Smooth muscle cell (in vitro differentiated cells): ENCODE measurements at regions not wholly inside any gene's neighbourhood (a gene's known extent, or its start where the extent isn't known, plus 50 kb on each side); places are given as distances from the start of the nearest gene placed in this dataset.
A peak's percentile ranks its signal among the peaks of the same experiment; 100 is the strongest.

Source experiments
- DNase-seq: peaks from one replicate; lab custom pipeline; 2025; ENCODE audit not compliant: unreplicated experiment; lab: John Stamatoyannopoulos, UW
- H2AFZ ChIP-seq: fragments of 200-600 bp; sonication (generic); 2 replicates; pipeline ENCODE4 v1.6.0; 2016; ENCODE audit warnings: antibody characterized with exemption, low read depth, mild to moderate bottlenecking
- H3F3A ChIP-seq: fragments of 200-600 bp; sonication (generic); 2 replicates; pipeline ENCODE4 v1.6.0; 2017; ENCODE audit warnings: antibody characterized with exemption, low read depth
- H3K27ac ChIP-seq: fragments of 200-600 bp; sonication (generic); 2 replicates; pipeline ENCODE4 v1.5.1; 2016; ENCODE audit warnings: low read depth, mild to moderate bottlenecking
- H3K27me3 ChIP-seq: fragments of 200-600 bp; sonication (generic); 2 replicates; pipeline ENCODE4 v1.6.1; 2016; ENCODE audit warnings: low read depth, mild to moderate bottlenecking
- H3K36me3 ChIP-seq: fragments of 200-600 bp; sonication (generic); 2 replicates; pipeline ENCODE4 v1.5.1; 2016; ENCODE audit warnings: low read depth
- H3K4me1 ChIP-seq: fragments of 200-600 bp; sonication (generic); 2 replicates; pipeline ENCODE4 v1.5.1; 2016; ENCODE audit warnings: low read depth
- H3K4me2 ChIP-seq: fragments of 200-600 bp; sonication (generic); 2 replicates; pipeline ENCODE4 v1.6.0; 2016; ENCODE audit warnings: mild to moderate bottlenecking
- H3K4me3 ChIP-seq: fragments of 200-600 bp; sonication (generic); 2 replicates; pipeline ENCODE4 v1.5.1; 2016; ENCODE audit warnings: mild to moderate bottlenecking
- H3K79me2 ChIP-seq: fragments of 200-600 bp; sonication (generic); 2 replicates; pipeline ENCODE4 v1.6.0; 2016; ENCODE audit warnings: low read depth, mild to moderate bottlenecking
- H3K9ac ChIP-seq: fragments of 200-600 bp; sonication (generic); 2 replicates; pipeline ENCODE4 v1.6.0; 2016; ENCODE audit warnings: low read depth
- H3K9me3 ChIP-seq: fragments of 200-600 bp; sonication (generic); replicated peaks from 2 replicates; pipeline ENCODE4 v1.5.1; 2016; ENCODE audit warnings: low read depth
- H4K20me1 ChIP-seq: fragments of 200-600 bp; sonication (generic); 2 replicates; pipeline ENCODE4 v1.6.0; 2016; ENCODE audit warnings: low read depth
- WGBS: methylation state at CpG from one replicate; pipeline ENCODE4 v1.1.7; 2016; ENCODE audit warnings: low lambda C conversion rate; 5-methylcytosine and 5-hydroxymethylcytosine counted together
- TF ChIP-seq, protein P1 (sequence below): fragments of 200-600 bp; sonication (generic); IDR thresholded peaks from 2 replicates; pipeline ENCODE4 v1.5.1; 2017; ENCODE audit warnings: borderline replicate concordance, mild to moderate bottlenecking, antibody characterized with exemption; ENCODE audit not compliant: insufficient read depth, poor library complexity, severe bottlenecking

DNA sequence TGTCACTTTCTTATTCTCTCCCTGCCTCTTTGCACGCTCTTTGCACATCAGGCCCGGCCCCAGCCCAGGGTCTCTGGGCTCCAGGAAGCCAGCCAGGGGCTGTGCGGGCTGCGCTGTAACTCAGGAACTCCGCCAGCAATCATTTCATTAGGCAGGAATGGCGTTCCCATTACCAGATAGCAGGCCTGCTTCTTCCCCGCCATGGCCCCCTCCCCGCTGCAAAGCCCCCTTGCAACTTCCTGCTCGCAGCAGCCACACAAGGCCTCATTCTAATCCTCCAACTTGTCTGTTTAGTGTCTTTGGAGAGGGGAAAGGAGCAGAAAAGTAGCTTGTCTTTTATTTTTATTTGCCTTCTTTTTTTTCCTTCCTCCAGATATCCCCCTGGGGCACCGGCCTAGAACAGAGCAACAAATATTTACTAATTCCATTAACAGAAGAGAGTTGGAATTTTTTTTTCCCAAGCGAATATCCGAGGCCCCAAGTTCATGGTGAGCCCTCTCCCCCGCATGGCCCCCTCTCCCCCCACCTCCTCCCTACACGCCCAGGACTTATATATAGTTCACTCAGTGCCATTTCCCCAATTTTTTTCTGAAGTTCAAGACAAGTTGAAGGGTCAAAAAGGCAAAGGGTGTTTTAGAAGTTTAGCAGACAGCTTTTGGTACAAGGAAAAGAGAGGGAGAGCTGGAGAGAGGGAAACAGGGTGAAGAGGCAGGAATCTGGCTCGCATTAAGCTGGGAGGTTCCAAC, 329.4 kb upstream of the TBX3 start:
- H3K27ac ChIP-seq = peak overlapping the region; percentile 10
- DNase-seq = peak; percentile 16

GRCh38 chr12:115012861-115013235, 328.9 kb upstream of the TBX3 start:
- Histone ChIP-seq H3K4me1 (no peaks in the 10 kb centered on the region), H4K20me1 (no peaks in the 10 kb centered on the region)

More for the DNA sequence above, 329.4 kb upstream of the TBX3 start:
- TF ChIP-seq, protein P1, sequence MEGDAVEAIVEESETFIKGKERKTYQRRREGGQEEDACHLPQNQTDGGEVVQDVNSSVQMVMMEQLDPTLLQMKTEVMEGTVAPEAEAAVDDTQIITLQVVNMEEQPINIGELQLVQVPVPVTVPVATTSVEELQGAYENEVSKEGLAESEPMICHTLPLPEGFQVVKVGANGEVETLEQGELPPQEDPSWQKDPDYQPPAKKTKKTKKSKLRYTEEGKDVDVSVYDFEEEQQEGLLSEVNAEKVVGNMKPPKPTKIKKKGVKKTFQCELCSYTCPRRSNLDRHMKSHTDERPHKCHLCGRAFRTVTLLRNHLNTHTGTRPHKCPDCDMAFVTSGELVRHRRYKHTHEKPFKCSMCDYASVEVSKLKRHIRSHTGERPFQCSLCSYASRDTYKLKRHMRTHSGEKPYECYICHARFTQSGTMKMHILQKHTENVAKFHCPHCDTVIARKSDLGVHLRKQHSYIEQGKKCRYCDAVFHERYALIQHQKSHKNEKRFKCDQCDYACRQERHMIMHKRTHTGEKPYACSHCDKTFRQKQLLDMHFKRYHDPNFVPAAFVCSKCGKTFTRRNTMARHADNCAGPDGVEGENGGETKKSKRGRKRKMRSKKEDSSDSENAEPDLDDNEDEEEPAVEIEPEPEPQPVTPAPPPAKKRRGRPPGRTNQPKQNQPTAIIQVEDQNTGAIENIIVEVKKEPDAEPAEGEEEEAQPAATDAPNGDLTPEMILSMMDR = no peak
- Histone ChIP-seq H3K9ac (no peak overlapping the region), H4K20me1 (no peaks in the 10 kb centered on the region), H3K4me1 (no peaks in the 10 kb centered on the region), H3K9me3 (no peaks in the 10 kb centered on the region), H3K27me3 (no peaks in the 10 kb centered on the region), H3K36me3 (no peaks in the 10 kb centered on the region), H3F3A (peaks cover 14% of the 10 kb centered on the region), H3K79me2 (no peaks in the 10 kb centered on the region), H2AFZ (peak overlapping the region; percentile 97), H3K4me3 (no peak overlapping the region), H3K4me2 (peak overlapping the region; percentile 65)
- 6% methylated on average over 15 of the region's 15 CpGs for WGBS

GRCh38 chr12:115011703-115012102, 327.7 kb upstream of the TBX3 start:
- Histone ChIP-seq H3K9me3 (no peaks in the 10 kb centered on the region), H4K20me1 (no peaks in the 10 kb centered on the region), H3K27me3 (no peaks in the 10 kb centered on the region), H3F3A (peaks cover 14% of the 10 kb centered on the region), H3K79me2 (no peaks in the 10 kb centered on the region), H3K36me3 (no peaks in the 10 kb centered on the region), H3K4me2 (no peak overlapping the region), H2AFZ (no peak overlapping the region), H3K27ac (no peak overlapping the region), H3K4me3 (no peak overlapping the region), H3K9ac (no peak overlapping the region), H3K4me1 (no peaks in the 10 kb centered on the region)
- 88% methylated on average over 3 of the region's 3 CpGs for WGBS
- DNase-seq = no peak
- TF ChIP-seq, protein P1 = no peak

More at GRCh38 chr12:115012861-115013235, 328.9 kb upstream of the TBX3 start:
- peak overlapping the region; percentile 97 for H2AFZ ChIP-seq
- H3K27ac ChIP-seq = peak overlapping the region; percentile 10
- no peaks in the 10 kb centered on the region for H3K36me3 ChIP-seq
- H3K9ac ChIP-seq = no peak overlapping the region
- H3K27me3 ChIP-seq = no peaks in the 10 kb centered on the region
- WGBS = 34% methylated on average over 11 of the region's 11 CpGs
- H3K79me2 ChIP-seq = no peaks in the 10 kb centered on the region
- DNase-seq = no peak
- no peak overlapping the region for H3K4me3 ChIP-seq
- H3K4me2 ChIP-seq = peak overlapping the region; percentile 65
- peaks cover 14% of the 10 kb centered on the region for H3F3A ChIP-seq
- H3K9me3 ChIP-seq = no peaks in the 10 kb centered on the region
- TF ChIP-seq, protein P1 = no peak
